Nephron progenitor cell (in vitro differentiated cells): ENCODE measurements at regions not wholly inside any gene's neighbourhood (a gene's known extent, or its start where the extent isn't known, plus 50 kb on each side); places are given as distances from the start of the nearest gene placed in this dataset.

Experiments
- DNase-seq: peaks from one replicate; pipeline ENCODE4 v3.0.0; 2021
- H3K27ac Mint-ChIP-seq: 2 replicates; pipeline ENCODE4 v1.8.0; 2021; ENCODE audit warnings: mild to moderate bottlenecking, moderate library complexity, mixed read lengths
- H3K27me3 Mint-ChIP-seq: 2 replicates; pipeline ENCODE4 v1.8.0; 2021; ENCODE audit warnings: mild to moderate bottlenecking, low read depth, mixed read lengths; ENCODE audit not compliant: poor library complexity
- H3K36me3 Mint-ChIP-seq: 2 replicates; pipeline ENCODE4 v1.8.0; 2021; ENCODE audit warnings: low read depth, mixed read lengths
- H3K4me1 Mint-ChIP-seq: 2 replicates; pipeline ENCODE4 v1.8.0; 2021; ENCODE audit warnings: mixed read lengths
- H3K4me3 Mint-ChIP-seq: 2 replicates; pipeline ENCODE4 v1.8.0; 2021; ENCODE audit warnings: mild to moderate bottlenecking, moderate library complexity, mixed read lengths
- H3K9me3 Mint-ChIP-seq: 2 replicates; pipeline ENCODE4 v1.8.0; 2021; ENCODE audit warnings: mild to moderate bottlenecking, moderate library complexity, mixed read lengths
- CTCF ChIP-seq: fragments of 200-600 bp; sonication (generic); IDR thresholded peaks from 2 replicates; pipeline ENCODE4 v1.5.0; 2021; ENCODE audit warnings: antibody characterized with exemption

GRCh38 chr13:84961023-84961422, 838.2 kb downstream of the SLITRK6 start:
- Mint-ChIP-seq H3K4me3 (no peak overlapping the region), H3K27ac (no peak overlapping the region), H3K36me3 (no peaks in the 10 kb centered on the region), H3K9me3 (no peaks in the 10 kb centered on the region), H3K27me3 (no peaks in the 10 kb centered on the region), H3K4me1 (no peaks in the 10 kb centered on the region)
- DNase-seq, result no peak
- no peak for TF ChIP-seq CTCF

- H3K9me3 Mint-ChIP-seq, result no peaks in the 10 kb centered on the region
- no peaks in the 10 kb centered on the region for H3K36me3 Mint-ChIP-seq
- H3K4me3 Mint-ChIP-seq, result no peak overlapping the region
- H3K27me3 Mint-ChIP-seq, result no peaks in the 10 kb centered on the region
- TF ChIP-seq CTCF, result no peak
- H3K4me1 Mint-ChIP-seq, result no peaks in the 10 kb centered on the region
- DNase-seq, result no peak
- no peak overlapping the region for H3K27ac Mint-ChIP-seq
Measured at GRCh38 chr13:84959818-84960217, 839.4 kb downstream of the SLITRK6 start.

- Mint-ChIP-seq H3K27me3 (peaks cover 4% of the 10 kb centered on the region), H3K4me3 (no peak overlapping the region), H3K9me3 (peaks cover 1% of the 10 kb centered on the region), H3K4me1 (no peaks in the 10 kb centered on the region), H3K27ac (no peak overlapping the region), H3K36me3 (no peaks in the 10 kb centered on the region)
- TF ChIP-seq CTCF, result no peak
- no peak for DNase-seq
Measured at GRCh38 chr13:84954636-84955035, 844.6 kb downstream of the SLITRK6 start.

- H3K4me1 Mint-ChIP-seq, result no peaks in the 10 kb centered on the region
- H3K36me3 Mint-ChIP-seq, result no peaks in the 10 kb centered on the region
- DNase-seq, result no peak
- no peak overlapping the region for H3K4me3 Mint-ChIP-seq
- peaks cover 10% of the 10 kb centered on the region for H3K9me3 Mint-ChIP-seq
- no peak for TF ChIP-seq CTCF
- no peak overlapping the region for H3K27ac Mint-ChIP-seq
- H3K27me3 Mint-ChIP-seq, result peaks cover 4% of the 10 kb centered on the region
Measured at GRCh38 chr13:84951128-84951527, 848.1 kb downstream of the SLITRK6 start.

- no peak for TF ChIP-seq CTCF
- no peaks in the 10 kb centered on the region for H3K36me3 Mint-ChIP-seq
- no peak overlapping the region for H3K27ac Mint-ChIP-seq
- DNase-seq, result no peak
- H3K27me3 Mint-ChIP-seq, result peaks cover 4% of the 10 kb centered on the region
- H3K4me1 Mint-ChIP-seq, result no peaks in the 10 kb centered on the region
- H3K9me3 Mint-ChIP-seq, result peaks cover 14% of the 10 kb centered on the region
- no peak overlapping the region for H3K4me3 Mint-ChIP-seq
Measured at GRCh38 chr13:84946192-84946591, 853.0 kb downstream of the SLITRK6 start.

GRCh38 chr13:84940798-84941197, 858.4 kb downstream of the SLITRK6 start:
- no peaks in the 10 kb centered on the region for H3K4me1 Mint-ChIP-seq
- H3K27ac Mint-ChIP-seq, result no peak overlapping the region
- H3K9me3 Mint-ChIP-seq, result peaks cover 4% of the 10 kb centered on the region
- no peak for DNase-seq
- no peaks in the 10 kb centered on the region for H3K36me3 Mint-ChIP-seq
- no peak overlapping the region for H3K4me3 Mint-ChIP-seq
- TF ChIP-seq CTCF, result no peak
- no peaks in the 10 kb centered on the region for H3K27me3 Mint-ChIP-seq
